OCI-LY7 (cell line): ENCODE measurements at regions not wholly inside any gene's neighbourhood (a gene's known extent, or its start where the extent isn't known, plus 50 kb on each side); places are given as distances from the start of the nearest gene placed in this dataset.

Experiments
- CTCF ChIP-seq: fragments of 200-600 bp; sonication (generic); conservative IDR thresholded peaks from 2 replicates; pipeline ENCODE4 v1.5.1; 2014; ENCODE audit warnings: mild to moderate bottlenecking, antibody characterized with exemption, low read length, moderate library complexity, mixed read lengths
- EZH2phosphoT487 ChIP-seq: fragments of 200-600 bp; sonication (generic); IDR thresholded peaks from 2 replicates; pipeline ENCODE4 v1.6.1; 2018; ENCODE audit warnings: low read depth, borderline replicate concordance, mild to moderate bottlenecking, mixed run types, antibody characterized with exemption, low read length, moderate library complexity, mixed read lengths

- TF ChIP-seq CTCF (no peak), EZH2phosphoT487 (no peak)
Measured at GRCh38 chr4:23602720-23603119, 287.1 kb downstream of the PPARGC1A start.
